B cell (primary cell): ENCODE measurements at regions not wholly inside any gene's neighbourhood (a gene's known extent, or its start where the extent isn't known, plus 50 kb on each side); places are given as distances from the start of the nearest gene placed in this dataset.

ENCODE experiments used
- ATAC-seq: fragments of 200-7000 bp; cut with Tn5 transposase; one replicate; pipeline ENCODE4 v1.10.0; 2021; ENCODE audit warnings: low read depth, mild to moderate bottlenecking, moderate number of reproducible peaks, moderate library complexity
- CTCF ChIA-PET: fragments of 350-600 bp; sonication (Branson Sonifier 250); formaldehyde crosslinking; loops from one replicate; lab custom pipeline; 2021; ENCODE audit warnings: antibody characterized with exemption, inconsistent platforms; lab: Charles Lee
- POLR2A ChIA-PET: fragments of 350-600 bp; sonication (Branson Sonifier 250); formaldehyde crosslinking; loops from one replicate; lab custom pipeline; 2021; ENCODE audit warnings: antibody characterized with exemption; lab: Charles Lee
- DNase-seq: peaks from one replicate; pipeline ENCODE4 v3.0.0; 2013
- H2AFZ ChIP-seq: 2 replicates; pipeline ENCODE4 v1.6.1; 2012; ENCODE audit warnings: mild to moderate bottlenecking, low read depth, low read length; ENCODE audit not compliant: insufficient read depth, poor library complexity, severe bottlenecking
- H3K27ac ChIP-seq, 2 donors: 1 replicate in 1 of 2; 2 replicates in 1 of 2; pipeline ENCODE4 v1.5.1; 2012 to 2013; ENCODE audit warnings: low read length in 2 of 2, mild to moderate bottlenecking in 2 of 2, moderate library complexity in 1 of 2
- H3K27me3 ChIP-seq, 4 experiments: fragments of 200-600 bp in 1 of 4; sonication (generic) in 1 of 4; replicated peaks in 1 of 4; 1 replicate in 2 of 4; 2 replicates in 2 of 4; pipeline versions ENCODE4 v1.6.1 to v1.7.0; 2013 to 2016; ENCODE audit warnings: low read length in 3 of 4, mild to moderate bottlenecking in 2 of 4, mixed read lengths in 1 of 4, moderate library complexity in 1 of 4; ENCODE audit not compliant: insufficient read depth in 4 of 4, control insufficient read depth in 3 of 4; ENCODE audit errors: control extremely low read depth in 1 of 4
- H3K36me3 ChIP-seq, 2 experiments: replicated peaks in 1 of 2; 1 replicate in 1 of 2; 2 replicates in 1 of 2; pipeline versions ENCODE4 v1.6.1 to v1.7.1; 2013; ENCODE audit warnings: low read length in 1 of 2; ENCODE audit not compliant: insufficient read depth in 2 of 2, control insufficient read depth in 1 of 2; ENCODE audit errors: control extremely low read depth in 1 of 2, extremely low read depth in 1 of 2
- H3K4me1 ChIP-seq, 2 donors: fragments of 200-600 bp in 1 of 2; sonication (generic) in 1 of 2; 1 replicate in 1 of 2; 2 replicates in 1 of 2; pipeline versions ENCODE4 v1.5.1 to v1.6.1; 2013 to 2017; ENCODE audit warnings: low read length in 2 of 2; ENCODE audit not compliant: control insufficient read depth in 2 of 2, insufficient read depth in 2 of 2
- H3K4me2 ChIP-seq: replicated peaks from 2 replicates; pipeline ENCODE3; 2012; ENCODE audit warnings: mild to moderate bottlenecking, low read depth, low read length; ENCODE audit not compliant: poor library complexity, severe bottlenecking
- H3K4me3 ChIP-seq, 5 experiments: fragments of 200-600 bp in 1 of 5; sonication (generic) in 1 of 5; 1 replicate in 3 of 5; 2 replicates in 2 of 5; pipeline versions ENCODE4 v1.5.1 to v1.7.0; 2011 to 2016; ENCODE audit warnings: low read length in 4 of 5, mild to moderate bottlenecking in 4 of 5, low read depth in 2 of 5, control low read depth in 1 of 5, moderate library complexity in 1 of 5; ENCODE audit not compliant: insufficient read depth in 1 of 5; ENCODE audit errors: control extremely low read depth in 1 of 5, extremely low read depth in 1 of 5
- H3K79me2 ChIP-seq: fragments of 200-600 bp; sonication (generic); one replicate; pipeline ENCODE4 v1.6.0; 2016; ENCODE audit warnings: low read length; ENCODE audit not compliant: control insufficient read depth, insufficient read depth
- H3K9ac ChIP-seq: fragments of 200-600 bp; sonication (generic); 2 replicates; pipeline ENCODE4 v1.6.1; 2017; ENCODE audit warnings: mild to moderate bottlenecking, low read length, moderate library complexity
- H3K9me3 ChIP-seq, 3 donors: one replicate each; pipeline versions ENCODE4 v1.6.1 to v1.7.1; 2013; ENCODE audit warnings: low read length in 2 of 3; ENCODE audit not compliant: control insufficient read depth in 2 of 3, insufficient read depth in 1 of 3; ENCODE audit errors: control extremely low read depth in 1 of 3
- H4K20me1 ChIP-seq: 2 replicates; pipeline ENCODE4 v1.6.0; 2012; ENCODE audit warnings: mild to moderate bottlenecking, low read length; ENCODE audit not compliant: insufficient read depth, control insufficient read depth, poor library complexity, severe bottlenecking
- H3K27ac Mint-ChIP-seq: one replicate; pipeline ENCODE4 v1.8.0; 2021; ENCODE audit warnings: mixed read lengths
- H3K27me3 Mint-ChIP-seq: one replicate; pipeline ENCODE4 v1.8.0; 2021; ENCODE audit warnings: mixed read lengths
- H3K4me1 Mint-ChIP-seq: one replicate; pipeline ENCODE4 v1.8.0; 2021; ENCODE audit warnings: mixed read lengths
- H3K4me3 Mint-ChIP-seq: one replicate; pipeline ENCODE4 v1.8.0; 2021; ENCODE audit warnings: mixed read lengths
- H3K9me3 Mint-ChIP-seq: one replicate; pipeline ENCODE4 v1.8.0; 2022; ENCODE audit warnings: mixed read lengths; ENCODE audit not compliant: insufficient read depth
- EZH2 ChIP-seq: IDR thresholded peaks from 2 replicates; pipeline ENCODE4 v1.6.1; 2012; ENCODE audit warnings: borderline replicate concordance, low read depth, mild to moderate bottlenecking, moderate library complexity, low read length; ENCODE audit not compliant: insufficient read depth, poor library complexity, severe bottlenecking
- WGBS: methylation state at CpG from one replicate; pipeline ENCODE4 v1.1.5; 2013; ENCODE audit warnings: missing lambda C conversion rate; ENCODE audit not compliant: insufficient coverage; 5-methylcytosine and 5-hydroxymethylcytosine counted together
- intact Hi-C: fragments of 100-400 bp; cut with micrococcal nuclease; formaldehyde crosslinking; loops from one replicate; pipeline ENCODE4 v1.10.0; 2022
- TF ChIP-seq, protein P1 (sequence below): fragments of 200-600 bp; IDR thresholded peaks from one replicate; pipeline ENCODE4 v1.8.0; 2022; ENCODE audit warnings: antibody characterized with exemption, mild to moderate bottlenecking

DNA sequence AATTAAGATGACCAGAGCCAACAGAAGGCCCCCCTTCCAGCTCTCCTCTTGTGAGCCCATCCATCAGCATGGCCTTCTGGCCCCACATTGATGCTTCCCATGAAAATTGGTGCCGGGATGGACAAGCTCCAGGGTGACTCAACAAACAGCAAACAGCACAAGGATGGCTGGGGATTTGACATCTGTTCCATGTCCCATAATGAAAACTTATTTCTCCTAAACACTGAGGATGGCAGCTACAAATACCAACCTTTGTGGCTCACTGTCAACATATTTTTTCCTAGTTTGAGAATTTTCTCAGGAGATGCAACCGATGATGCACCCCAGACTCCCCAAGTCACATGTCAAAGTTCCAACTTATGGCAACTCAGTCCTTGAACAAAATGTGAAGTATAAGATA lies 169.6 kb upstream of the SIX2 start:
- ChIA-PET POLR2A (no interaction called here), CTCF (no interaction called here)
- Mint-ChIP-seq H3K4me3 (no peak overlapping the region), H3K9me3 (peaks cover 2% of the 10 kb centered on the region), H3K4me1 (no peaks in the 10 kb centered on the region), H3K27ac (no peak overlapping the region), H3K27me3 (peaks cover 22% of the 10 kb centered on the region)
- Histone ChIP-seq H3K4me1 (no peaks in the 10 kb centered on the region), H3K27ac (no peak overlapping the region), H3K9me3 (peaks cover 0 to 4% (median 0%) of the 10 kb centered on the region in 3 donors), H3K4me2 (no peak overlapping the region), H3K36me3 (no peaks in the 10 kb centered on the region), H2AFZ (no peak overlapping the region), H4K20me1 (no peaks in the 10 kb centered on the region), H3K27me3 (peaks cover 0 to 8% (median 2%) of the 10 kb centered on the region in 4 experiments), H3K9ac (no peak overlapping the region), H3K4me3 (no peak overlapping the region), H3K79me2 (no peaks in the 10 kb centered on the region)
- WGBS = 31% methylated on average over 1 of the region's 2 CpGs
- no peak for TF ChIP-seq EZH2
- TF ChIP-seq, protein P1, sequence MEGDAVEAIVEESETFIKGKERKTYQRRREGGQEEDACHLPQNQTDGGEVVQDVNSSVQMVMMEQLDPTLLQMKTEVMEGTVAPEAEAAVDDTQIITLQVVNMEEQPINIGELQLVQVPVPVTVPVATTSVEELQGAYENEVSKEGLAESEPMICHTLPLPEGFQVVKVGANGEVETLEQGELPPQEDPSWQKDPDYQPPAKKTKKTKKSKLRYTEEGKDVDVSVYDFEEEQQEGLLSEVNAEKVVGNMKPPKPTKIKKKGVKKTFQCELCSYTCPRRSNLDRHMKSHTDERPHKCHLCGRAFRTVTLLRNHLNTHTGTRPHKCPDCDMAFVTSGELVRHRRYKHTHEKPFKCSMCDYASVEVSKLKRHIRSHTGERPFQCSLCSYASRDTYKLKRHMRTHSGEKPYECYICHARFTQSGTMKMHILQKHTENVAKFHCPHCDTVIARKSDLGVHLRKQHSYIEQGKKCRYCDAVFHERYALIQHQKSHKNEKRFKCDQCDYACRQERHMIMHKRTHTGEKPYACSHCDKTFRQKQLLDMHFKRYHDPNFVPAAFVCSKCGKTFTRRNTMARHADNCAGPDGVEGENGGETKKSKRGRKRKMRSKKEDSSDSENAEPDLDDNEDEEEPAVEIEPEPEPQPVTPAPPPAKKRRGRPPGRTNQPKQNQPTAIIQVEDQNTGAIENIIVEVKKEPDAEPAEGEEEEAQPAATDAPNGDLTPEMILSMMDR = no peak
- DNase-seq (no peak), ATAC-seq (no peak)
- intact Hi-C loops = no loop called here

DNA sequence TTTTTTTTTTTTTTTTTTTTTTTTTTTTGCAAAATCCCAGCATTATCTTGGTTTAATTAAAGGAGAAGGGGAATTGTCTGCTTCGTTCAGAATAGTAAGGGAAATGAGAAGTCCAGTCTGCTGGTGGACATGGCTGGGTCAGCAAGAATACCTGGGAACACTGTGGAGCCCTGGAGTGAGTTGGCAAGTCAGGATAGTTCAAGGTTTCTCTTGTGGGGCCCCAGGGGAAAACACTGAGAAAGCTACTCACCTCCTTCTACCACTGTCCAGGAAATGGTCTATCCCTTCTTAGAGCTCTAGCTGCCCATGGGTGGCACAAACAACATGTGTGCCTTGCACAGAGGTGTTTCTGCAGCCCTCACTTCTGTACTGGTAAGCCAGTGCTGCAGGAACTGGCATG lies 169.1 kb upstream of the SIX2 start:
- Histone ChIP-seq H3K27ac (no peak overlapping the region), H3K9ac (no peak overlapping the region), H3K36me3 (no peaks in the 10 kb centered on the region), H3K79me2 (no peaks in the 10 kb centered on the region), H3K9me3 (peaks cover 0 to 4% (median 0%) of the 10 kb centered on the region in 3 donors), H3K4me1 (no peaks in the 10 kb centered on the region), H3K4me3 (no peak overlapping the region), H4K20me1 (no peaks in the 10 kb centered on the region), H3K27me3 (peaks cover 0 to 7% (median 2%) of the 10 kb centered on the region in 4 experiments), H3K4me2 (no peak overlapping the region), H2AFZ (no peak overlapping the region)
- Mint-ChIP-seq H3K27me3 (peaks cover 26% of the 10 kb centered on the region), H3K27ac (no peak overlapping the region), H3K4me1 (no peaks in the 10 kb centered on the region), H3K9me3 (peaks cover 2% of the 10 kb centered on the region), H3K4me3 (no peak overlapping the region)
- ATAC-seq (no peak), DNase-seq (no peak)
- POLR2A ChIA-PET = no interaction called here
- no CpG with 5 or more reads among the region's 1 CpG for WGBS
- CTCF ChIA-PET = no interaction called here
- TF ChIP-seq, protein P1 = no peak
- no peak for TF ChIP-seq EZH2
- intact Hi-C loops = no loop called here
